Endothelial cell of umbilical vein (primary cell): ENCODE measurements at regions not wholly inside any gene's neighbourhood (a gene's known extent, or its start where the extent isn't known, plus 50 kb on each side); places are given as distances from the start of the nearest gene placed in this dataset.

Source experiments
- CTCF ChIP-seq, 2 donors: IDR thresholded peaks; 1 replicate in 1 of 2; 2 replicates in 1 of 2; pipeline ENCODE4 v1.5.1; 2011; ENCODE audit warnings: low read length in 2 of 2, mild to moderate bottlenecking in 2 of 2, moderate library complexity in 2 of 2, control low read depth in 1 of 2, inconsistent platforms in 1 of 2, low read depth in 1 of 2; ENCODE audit not compliant: insufficient read depth in 1 of 2; ENCODE audit errors: extremely low read depth in 1 of 2
- EZH2 ChIP-seq: IDR thresholded peaks from 2 replicates; pipeline ENCODE4 v1.6.1; 2012; ENCODE audit warnings: borderline replicate concordance, low read depth, mild to moderate bottlenecking, moderate library complexity, low read length, inconsistent platforms; ENCODE audit not compliant: severe bottlenecking
- GATA2 ChIP-seq: IDR thresholded peaks from 2 replicates; pipeline ENCODE4 v1.7.0; 2011; ENCODE audit warnings: low read depth, mild to moderate bottlenecking, moderate library complexity, mixed read lengths, low read length; ENCODE audit not compliant: insufficient read length, insufficient read depth
- POLR2A ChIP-seq: IDR thresholded peaks from 2 replicates; pipeline ENCODE4 v1.6.1; 2012; ENCODE audit warnings: low read depth, mild to moderate bottlenecking, control low read depth, low read length

- TF ChIP-seq CTCF (IDR thresholded peaks at IDR 0.05; ENCODE audit: extremely low read depth in 1 of 2, insufficient read depth in 1 of 2, low read depth in 1 of 2, low read length in 2 of 2) (no peak), POLR2A (no peak), EZH2 (no peak), GATA2 (no peak)
Measured at GRCh38 chr4:31715302-31715701, 995.1 kb downstream of the PCDH7 start.
